DMS 273 treated with DMSO at 0.1 percent for 48 hours (cell line): ENCODE measurements at regions not wholly inside any gene's neighbourhood (a gene's known extent, or its start where the extent isn't known, plus 50 kb on each side); places are given as distances from the start of the nearest gene placed in this dataset.
A peak's percentile ranks its signal among the peaks of the same experiment; 100 is the strongest.
"Not testable (repeated sequence)": the region's sequence is repeated elsewhere in the genome, so short reads cannot be mapped to it uniquely, and the experiment has no call there.

Source experiments
- DNase-seq: peaks from one replicate; lab custom pipeline; 2025; lab: John Stamatoyannopoulos, UW

GRCh38 chr11:14573539-14574057 lies 53.4 kb upstream of the PSMA1 start:
- not testable (repeated sequence) for DNase-seq

GRCh38 chr11:14577292-14577691 lies 57.1 kb upstream of the PSMA1 start:
- DNase-seq, result no peak

- no peak for DNase-seq
Measured at GRCh38 chr11:14577835-14578529, 57.8 kb upstream of the PSMA1 start.

GRCh38 chr11:14578541-14578956 lies 58.4 kb upstream of the PSMA1 start:
- peak; percentile 49 for DNase-seq

GRCh38 chr11:14579646-14580045 lies 59.5 kb upstream of the PSMA1 start:
- no peak for DNase-seq

GRCh38 chr11:14582793-14583192 lies 60.8 kb upstream of the PDE3B start:
- no peak for DNase-seq

- peak; percentile 60 for DNase-seq
Measured at GRCh38 chr11:14583252-14584034, 60.2 kb upstream of the PDE3B start.

- no peak for DNase-seq
Measured at GRCh38 chr11:14584035-14584363, 59.6 kb upstream of the PDE3B start.

- DNase-seq, result no peak
Measured at GRCh38 chr11:14584595-14584994, 59.0 kb upstream of the PDE3B start.

GRCh38 chr11:14585438-14585837 lies 58.2 kb upstream of the PDE3B start:
- DNase-seq, result no peak

GRCh38 chr11:14587258-14587657 lies 56.3 kb upstream of the PDE3B start:
- DNase-seq, result no peak

- DNase-seq, result no peak
Measured at GRCh38 chr11:14588681-14589080, 54.9 kb upstream of the PDE3B start.

GRCh38 chr11:14589421-14589820 lies 54.2 kb upstream of the PDE3B start:
- no peak for DNase-seq

- DNase-seq, result not testable (repeated sequence)
Measured at GRCh38 chr11:14591046-14591445, 52.6 kb upstream of the PDE3B start.

GRCh38 chr11:14593671-14594070 lies 49.9 kb upstream of the PDE3B start:
- DNase-seq, result no peak
